ENCODE measurements at regions not wholly inside any gene's neighbourhood (a gene's known extent, or its start where the extent isn't known, plus 50 kb on each side); places are given as distances from the start of the nearest gene placed in this dataset.

DNA sequence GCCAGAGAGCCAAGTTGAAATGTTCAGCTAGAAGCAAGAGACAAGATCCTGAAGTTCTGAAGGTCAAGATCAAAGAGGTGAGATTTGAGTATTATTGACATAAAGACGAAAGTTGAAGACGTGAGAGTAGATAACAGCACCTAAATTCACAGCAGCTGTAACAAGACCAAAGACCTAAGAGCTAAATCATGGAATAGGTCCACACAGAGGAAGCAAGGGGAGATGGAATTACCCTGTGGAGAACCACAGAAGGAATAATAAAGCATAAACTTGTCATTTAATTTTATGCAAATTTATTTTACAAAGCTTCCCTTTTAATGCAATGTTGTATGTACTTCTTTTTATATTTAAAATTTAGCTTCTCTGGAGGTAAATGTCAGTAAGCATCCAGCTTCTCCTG, 523.7 kb downstream of the NR2F1-AS1 start:
- no peak for DNase-seq (ENCODE audit: low spot score)

DNA sequence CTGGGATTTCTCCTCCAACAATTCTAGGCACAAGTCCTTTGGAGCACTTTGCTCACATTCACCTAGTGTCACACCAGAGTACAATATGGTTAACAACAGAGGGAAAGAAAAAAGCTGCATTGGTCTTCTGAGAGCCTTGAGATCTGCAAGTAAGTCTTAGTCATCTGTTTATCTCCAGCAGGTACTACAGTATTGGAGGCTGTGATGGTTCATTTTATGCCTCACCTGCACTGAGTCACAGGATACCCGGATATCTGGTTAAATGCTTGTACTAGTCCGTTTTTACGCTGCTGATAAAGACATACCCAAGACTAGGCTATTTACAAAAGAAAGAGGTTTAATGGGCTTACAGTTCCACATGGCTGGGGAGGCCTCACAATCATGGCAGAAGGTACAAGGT, 525.0 kb downstream of the NR2F1-AS1 start:
- no peak for DNase-seq (ENCODE audit: low spot score)

DNA sequence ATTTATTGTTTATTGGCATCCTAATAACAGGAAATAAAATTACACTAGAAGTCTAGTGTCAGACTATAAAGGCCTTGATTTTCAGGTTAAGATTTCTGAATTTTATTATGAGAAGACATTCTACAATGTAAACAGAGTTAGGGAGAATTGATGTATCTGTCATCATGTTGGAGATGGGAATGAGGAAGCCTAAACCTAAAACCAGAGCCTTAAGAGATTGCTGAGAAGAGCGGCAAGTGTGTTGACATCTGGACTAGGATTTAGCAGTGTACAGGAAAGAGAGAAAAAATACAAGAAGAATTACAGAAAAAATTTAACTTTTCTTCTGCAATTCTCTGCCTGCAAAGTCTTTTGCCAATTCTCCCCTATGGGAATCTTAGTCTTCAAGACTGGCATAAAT, 525.5 kb downstream of the NR2F1-AS1 start:
- no peak for DNase-seq (ENCODE audit: low spot score)

DNA sequence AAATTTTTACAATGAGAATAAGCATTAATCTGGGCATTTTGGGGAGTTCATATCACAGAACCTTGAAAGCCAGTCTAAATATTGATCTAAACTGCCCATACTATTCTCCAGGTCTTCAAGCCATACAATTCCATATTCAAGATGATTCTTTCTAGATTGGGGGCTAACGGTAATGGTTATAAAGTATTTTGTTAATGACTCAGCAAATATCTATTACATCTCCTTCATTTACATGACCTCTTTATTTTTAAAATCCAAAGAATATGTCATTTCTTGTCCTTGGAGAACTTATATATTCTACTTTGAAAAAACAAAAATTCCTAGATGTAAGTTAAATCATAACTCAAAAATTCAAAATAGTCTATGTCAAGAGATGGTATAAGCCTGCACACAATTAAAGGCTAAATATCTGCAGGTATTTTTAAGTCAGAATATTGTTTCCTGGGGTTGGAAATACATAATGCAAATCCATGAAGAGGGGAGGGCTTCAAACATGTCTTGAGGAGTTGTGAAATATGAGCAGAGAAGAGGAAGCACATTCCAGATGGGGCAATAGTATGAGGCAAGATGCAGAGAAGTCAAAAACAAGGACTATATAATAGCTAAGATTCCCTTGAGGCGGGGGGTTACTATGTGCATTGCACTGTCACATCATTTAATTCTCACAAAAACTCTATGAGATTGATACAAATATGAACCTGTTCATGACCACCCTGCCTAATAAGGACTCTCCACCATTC, 526.4 kb downstream of the NR2F1-AS1 start:
- no peak for DNase-seq (ENCODE audit: low spot score)

DNA sequence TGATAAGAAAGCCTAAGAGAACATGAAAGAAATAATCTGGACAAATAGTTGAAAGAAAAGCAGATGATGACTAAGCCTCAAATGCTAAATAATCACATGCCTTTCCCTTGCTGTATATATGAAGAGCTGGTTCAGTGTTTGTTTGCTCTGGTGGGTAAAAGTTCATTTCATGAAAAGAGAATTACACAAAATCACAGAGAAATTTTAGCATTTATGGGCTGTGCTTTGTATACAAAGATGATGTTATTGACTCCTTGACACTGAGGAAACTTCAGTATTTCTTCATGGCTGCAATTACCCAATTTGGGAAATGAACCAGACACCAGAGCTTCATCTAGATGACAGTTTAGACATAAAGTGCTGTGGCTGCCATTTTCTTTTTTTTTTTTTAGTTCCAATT, 527.2 kb downstream of the NR2F1-AS1 start:
- no peak for DNase-seq (ENCODE audit: low spot score)

DNA sequence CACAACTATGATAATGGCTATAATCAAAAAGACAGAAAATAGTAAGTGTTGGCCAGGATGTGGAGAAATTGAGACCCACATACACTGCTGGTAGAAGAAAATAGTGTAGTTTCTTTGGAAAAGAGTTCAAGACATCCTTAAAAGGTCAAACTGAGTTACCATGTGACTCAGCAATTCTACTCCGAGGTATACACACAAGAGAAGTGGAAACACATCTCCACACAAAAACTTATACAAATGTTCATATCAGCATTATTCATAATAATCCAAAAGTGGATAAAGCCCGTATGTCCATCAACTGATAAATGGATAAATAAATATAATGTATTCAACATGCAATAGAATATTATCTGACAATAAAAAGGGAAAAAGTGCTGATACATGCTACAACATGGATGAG, 532.2 kb downstream of the NR2F1-AS1 start:
- no peak for DNase-seq (ENCODE audit: low spot score)

DNA sequence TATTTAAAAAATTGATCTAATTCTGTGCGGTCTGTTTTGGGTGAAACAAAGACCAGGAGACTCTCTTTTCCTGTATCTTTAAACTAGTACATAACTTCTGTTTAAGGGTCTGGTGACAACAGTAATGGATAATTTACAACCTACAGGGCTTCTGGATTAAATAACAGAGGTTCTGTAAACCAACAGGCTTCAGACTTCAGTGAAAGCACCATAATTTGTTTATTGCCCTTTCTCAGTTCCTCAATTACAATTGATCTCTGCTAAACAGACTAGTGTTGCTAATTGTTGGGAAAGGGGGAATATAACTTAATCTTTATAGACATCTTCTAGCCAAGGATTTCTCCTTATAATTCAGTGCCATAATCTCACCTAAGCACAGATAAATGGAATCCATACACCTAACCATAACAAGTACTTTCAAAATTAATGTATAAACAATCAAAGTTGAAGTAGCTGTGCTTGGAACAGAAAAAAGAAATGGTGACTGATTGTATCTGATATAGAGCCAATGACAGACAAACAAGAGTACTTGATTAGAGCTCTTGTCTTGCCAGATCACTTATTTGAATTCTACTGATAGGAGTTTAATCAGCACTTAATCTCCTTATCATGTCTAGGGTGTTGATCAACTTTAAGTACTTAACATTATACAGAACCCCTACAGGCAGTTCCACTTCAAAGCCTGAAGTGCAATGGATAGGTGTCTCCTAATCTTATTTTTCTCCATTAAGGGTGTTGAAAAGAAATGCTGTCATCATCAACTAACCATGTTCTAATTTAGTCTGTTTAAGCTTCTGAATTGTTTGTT, 536.0 kb downstream of the NR2F1-AS1 start:
- DNase-seq (ENCODE audit: low spot score): no peak

DNA sequence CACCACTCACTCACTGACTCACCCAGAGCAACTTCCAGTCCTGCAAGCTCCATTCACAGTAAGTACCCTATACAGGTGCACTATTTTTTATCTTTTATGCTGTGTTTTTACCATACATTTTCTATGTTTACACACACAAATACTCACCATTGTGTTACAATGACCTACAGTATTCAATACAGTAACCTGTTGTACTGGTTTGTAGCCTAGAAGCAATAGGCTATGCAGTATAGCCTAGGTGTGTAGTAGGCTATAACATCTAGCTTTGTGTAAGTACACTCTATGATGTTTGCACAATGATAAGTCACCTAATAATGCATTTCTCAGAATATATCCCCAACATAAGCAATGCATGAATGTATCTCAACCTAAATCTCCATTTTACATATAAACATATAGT, 541.1 kb downstream of the NR2F1-AS1 start:
- no peak for DNase-seq (ENCODE audit: low spot score)

DNA sequence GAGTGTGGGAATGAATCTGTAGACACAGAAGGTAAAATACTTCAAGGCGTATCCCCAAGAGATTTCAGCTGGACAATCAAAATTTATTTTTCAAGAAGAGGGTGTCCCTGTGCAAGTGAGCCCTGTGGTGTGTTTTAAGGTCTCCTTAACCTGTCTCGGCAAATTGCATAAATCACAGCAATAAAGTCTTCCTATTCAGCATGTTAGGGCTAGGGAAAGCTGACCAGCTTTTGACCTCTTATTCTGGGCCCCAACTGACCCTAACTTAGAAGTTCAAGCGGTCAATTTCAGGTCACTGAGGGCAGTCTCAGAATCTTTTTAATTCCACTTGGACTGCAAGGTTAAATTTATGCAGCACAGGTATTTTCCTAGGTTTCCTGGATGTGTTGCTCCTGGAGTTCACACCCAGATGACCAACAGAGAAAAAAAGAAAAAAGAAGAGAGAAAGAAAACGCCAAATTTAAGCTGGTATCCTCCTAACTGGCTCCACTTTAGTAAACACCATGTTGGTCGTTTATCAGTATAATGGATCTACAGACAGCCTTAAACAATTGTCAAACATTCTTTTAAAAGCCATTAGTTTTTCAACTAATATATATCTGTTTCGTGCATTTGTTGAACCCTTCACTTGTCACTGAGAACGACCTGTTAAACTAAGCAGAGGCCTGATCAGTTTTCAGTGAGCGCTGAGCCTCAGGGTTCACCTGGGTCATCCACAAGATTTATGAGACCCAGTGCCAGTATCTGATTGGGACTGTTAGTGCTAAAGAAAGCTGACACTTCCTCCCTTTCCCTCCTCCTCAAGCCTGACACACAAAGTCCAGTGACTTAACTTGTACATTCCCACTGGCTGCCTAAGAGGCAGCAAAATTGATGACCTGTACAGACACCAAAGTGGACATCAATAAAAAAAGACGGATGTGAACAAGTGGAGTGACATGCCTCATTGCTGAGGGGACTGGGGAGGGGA, 546.1 kb downstream of the NR2F1-AS1 start:
- no peak for DNase-seq (ENCODE audit: low spot score)

DNA sequence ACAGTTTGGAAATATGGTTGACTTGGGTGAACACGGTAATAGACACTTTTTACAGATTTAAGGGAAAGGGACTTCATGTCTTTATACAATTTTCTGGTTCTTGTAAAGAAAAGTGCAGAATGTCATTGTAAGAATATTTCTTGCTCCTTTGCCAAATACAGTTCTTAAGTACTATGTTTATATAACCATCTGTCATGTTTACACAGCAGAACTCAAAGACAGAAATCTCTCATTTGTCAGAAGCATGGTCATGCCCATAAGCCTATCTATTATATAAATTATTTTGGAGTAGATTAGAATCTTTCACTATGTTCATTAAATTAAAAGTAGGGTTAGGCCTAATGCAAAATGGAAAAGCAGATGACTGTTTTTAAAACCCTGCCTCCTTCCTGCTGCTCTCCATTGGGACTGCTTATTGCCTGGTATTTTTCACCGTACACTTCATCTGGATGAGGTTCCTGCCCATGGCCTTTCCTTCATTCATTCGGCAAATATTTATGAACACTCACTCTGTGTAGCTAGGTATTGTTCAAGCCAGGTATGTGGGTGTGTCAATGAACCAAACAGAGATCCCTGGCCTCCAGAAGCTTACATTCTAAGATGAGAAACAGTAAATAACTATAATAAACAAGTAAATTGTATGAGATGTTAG, 558.1 kb downstream of the NR2F1-AS1 start:
- DNase-seq (ENCODE audit: low spot score): no peak

DNA sequence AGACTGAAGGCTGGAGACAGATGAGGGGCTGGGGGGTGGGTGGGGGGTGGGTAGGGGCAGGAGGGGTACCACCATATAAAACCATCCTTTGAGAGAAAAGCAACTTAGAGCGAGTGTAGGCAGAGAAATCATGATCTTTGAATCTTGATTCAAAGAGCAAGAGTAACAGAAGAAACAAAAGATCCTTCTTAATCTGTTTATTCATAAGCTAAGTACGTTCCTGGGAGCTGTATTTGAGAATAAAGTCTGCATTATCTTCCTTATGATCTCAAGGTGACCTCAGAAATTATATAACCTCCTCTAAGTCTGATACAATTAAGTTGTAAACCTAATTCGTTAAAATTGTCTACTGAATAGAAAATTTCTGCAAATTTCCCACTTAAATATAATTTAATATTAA, 558.8 kb downstream of the NR2F1-AS1 start:
- DNase-seq (ENCODE audit: low spot score): no peak

DNA sequence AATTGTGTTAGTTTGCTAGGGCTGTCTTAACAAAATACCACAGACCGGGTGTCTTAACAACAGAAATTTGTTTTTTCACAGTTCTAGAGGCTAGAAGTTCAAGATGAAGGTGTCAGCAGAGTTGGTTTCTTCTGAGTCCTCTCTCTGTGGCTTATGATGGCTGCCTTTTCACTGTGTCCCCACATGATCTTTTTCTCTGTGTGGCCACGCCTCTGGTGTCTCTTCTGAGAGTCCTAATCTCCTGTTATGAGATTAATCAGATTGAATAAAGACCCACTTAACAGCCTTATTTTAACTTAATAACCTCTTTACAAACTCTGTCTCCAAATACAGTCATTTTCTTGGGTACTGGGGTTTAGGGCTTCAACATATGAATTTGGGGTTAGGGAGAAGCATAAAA, 561.1 kb downstream of the NR2F1-AS1 start:
- DNase-seq (ENCODE audit: low spot score): no peak

DNA sequence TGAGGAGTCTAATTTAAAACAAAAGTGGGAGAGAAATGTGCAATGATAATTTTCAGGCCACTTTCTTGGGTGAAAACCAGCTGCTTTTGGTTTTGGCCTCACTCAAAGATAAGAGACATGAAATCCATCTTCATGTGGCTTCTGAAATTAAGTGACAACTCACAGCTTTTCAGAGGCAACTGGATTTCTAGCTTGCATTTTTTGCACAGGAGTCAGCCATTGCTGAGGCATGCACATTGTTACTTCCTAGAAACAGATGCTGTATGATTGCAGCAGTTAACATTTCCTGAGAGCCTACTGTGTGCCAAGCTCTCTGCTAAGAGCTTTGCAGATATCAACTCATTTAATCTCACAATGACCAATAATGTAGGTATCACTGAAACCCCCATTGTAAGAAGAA, 562.6 kb downstream of the NR2F1-AS1 start:
- DNase-seq (ENCODE audit: low spot score): no peak

DNA sequence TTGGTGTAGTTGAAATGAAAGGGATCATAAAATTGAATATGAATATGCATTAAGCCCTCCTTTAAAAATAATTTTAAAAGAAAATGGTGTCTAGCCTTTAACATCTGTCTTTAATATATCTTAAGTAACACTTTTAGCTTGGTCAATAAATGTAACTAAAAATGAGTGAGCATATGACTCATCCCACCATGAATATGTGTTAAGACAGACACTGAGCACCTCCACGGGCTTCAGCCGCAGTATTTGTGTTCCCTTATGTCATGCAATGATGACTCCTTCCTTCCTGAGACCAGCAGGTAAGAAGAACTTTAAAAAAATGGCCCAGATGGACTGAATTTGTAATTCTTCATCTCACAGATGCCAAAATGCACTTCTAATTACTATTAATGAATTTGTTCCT, 563.2 kb downstream of the NR2F1-AS1 start:
- no peak for DNase-seq (ENCODE audit: low spot score)

DNA sequence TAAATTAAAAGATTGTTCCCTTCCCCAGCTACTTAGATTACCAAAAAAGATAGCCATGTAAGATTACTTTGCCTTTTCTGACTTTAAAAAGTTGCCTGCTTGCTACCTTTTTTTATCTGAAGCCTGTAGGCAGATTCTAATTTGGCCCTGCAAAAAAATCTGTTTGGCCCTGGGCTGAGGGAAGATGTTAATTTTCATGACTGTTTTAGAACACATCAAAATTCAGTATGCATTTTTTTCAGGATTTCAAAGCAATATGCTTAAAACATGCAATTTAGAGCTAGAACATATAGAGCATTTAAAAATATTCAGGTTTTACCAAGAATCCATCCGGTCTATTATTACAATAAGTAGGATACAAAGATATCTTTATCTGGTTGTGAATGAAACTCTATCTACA, 563.6 kb downstream of the NR2F1-AS1 start:
- no peak for DNase-seq (ENCODE audit: low spot score)

DNA sequence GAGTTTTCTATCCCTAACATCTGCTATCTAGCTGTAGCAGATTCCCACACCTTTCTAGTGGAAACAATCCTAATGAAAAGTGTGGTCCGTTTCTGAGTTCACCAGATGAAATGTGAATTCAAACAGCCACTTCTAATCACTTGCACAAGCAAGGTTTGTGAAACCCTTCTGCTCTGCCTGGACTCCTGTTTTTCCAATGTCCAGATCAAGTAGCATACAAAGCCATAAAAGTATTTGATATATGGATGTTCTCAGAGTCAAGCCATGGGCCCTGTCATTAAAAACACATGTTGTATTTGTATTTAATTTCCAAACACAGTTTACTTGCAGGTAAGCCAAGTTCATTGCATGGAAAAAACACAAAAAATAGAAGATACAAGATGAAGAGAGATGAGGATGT, 570.4 kb downstream of the NR2F1-AS1 start:
- no peak for DNase-seq (ENCODE audit: low spot score)

DNA sequence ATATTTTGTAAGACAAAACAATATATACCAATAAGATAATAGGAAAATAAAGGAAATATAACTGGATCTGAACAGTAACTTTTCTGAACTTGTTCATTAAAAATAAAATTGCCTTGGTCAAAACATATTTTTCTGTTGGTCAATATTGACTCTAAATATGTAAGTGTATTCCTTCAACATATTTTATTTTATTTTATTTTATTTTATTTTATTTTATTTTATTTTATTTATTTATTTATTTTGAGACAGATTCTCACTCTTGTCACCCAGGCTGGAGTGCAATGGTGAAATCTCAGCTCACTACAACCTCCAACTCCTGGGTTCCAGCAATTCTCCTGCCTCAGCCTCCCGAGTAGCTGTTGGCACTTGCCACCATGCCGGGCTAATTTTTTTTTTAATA, 571.0 kb downstream of the NR2F1-AS1 start:
- no peak for DNase-seq (ENCODE audit: low spot score)

DNA sequence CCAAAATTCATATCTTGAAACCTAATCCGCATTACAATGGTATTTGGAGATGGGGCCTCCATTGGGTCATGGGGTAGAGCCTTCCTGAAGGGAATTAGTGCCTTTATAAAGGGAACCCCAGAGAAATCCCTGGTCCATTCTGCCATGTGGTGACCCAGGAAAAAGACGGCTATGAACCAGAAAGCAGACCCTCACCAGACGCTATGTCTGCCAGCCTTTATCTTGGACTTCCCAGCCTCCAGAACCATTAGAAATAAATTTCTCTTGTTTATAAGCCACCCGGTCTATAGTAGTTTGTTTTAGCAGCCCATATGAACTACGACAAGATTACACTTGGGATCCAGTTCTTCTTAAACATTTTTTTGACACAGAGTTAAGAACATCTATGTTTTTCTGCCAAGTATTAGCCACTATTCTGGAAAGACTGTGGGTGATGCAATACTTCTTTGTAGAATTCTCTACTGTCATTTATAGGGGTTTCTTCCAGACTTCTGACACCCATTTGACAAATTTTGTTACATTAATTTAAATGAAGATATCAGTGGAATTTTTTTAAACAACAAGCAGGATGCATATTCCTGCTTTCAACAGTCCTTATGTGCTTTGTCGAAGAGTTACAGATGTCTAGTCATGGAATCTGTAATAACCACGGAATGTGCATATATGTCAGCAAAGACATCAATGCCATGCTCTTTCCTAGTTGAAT, 572.4 kb downstream of the NR2F1-AS1 start:
- no peak for DNase-seq (ENCODE audit: low spot score)

DNA sequence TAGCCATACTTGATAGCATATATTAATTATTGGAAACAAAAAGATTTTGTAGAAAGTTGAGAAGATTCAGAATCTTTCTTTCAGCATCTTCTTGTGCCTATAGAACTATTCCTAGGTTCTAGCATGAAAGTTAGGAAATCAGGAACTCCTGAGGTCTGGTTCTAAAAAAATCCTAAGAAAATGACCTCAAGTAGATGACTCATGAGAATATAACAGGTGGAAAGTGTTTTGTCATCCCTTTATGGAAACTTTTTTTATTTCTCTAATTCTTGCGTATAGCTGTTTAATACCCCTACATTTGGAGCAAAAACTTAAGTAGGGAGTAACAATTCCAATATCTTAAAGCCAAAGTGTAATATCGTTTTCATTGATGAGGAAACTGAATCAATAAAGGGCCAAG, 574.1 kb downstream of the NR2F1-AS1 start:
- DNase-seq (ENCODE audit: low spot score): no peak

DNA sequence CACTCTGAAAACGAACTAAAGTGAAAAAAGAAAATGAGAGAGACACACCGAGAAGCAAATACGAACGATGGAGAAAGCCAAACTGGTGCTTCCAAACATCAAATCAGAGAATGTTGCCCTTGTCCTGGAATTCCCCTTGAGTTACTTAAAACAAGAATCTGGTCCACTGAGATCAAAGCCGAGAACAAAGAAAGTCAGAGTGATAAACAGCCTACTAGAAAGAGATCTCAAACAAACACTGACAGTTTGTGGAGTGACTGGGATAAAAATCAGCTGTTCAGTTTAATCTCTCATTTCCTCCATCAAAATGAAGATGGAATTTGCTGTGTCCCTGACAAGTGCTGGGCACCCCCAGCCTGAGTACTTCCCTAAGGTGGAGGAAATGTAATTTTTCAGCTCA, 582.6 kb downstream of the NR2F1-AS1 start:
- DNase-seq (ENCODE audit: low spot score): no peak

DNA sequence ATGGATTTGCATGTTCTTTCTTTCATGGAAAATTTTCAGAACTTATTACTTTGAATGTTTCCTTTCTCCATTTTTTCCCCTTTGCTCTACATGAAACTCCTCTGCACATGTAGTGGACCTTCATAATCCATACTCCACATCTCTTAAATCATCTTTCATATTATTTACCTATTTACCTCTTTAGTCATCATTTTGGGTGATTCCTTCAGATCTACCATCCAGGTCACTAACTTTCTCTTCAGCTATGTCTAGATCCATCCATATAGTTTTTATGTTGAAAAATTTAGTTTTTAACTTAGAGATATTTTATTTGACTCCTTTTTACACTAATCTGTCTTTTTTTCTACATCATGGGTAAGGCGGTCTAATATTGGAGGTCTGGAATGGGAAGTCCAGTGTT, 586.6 kb downstream of the NR2F1-AS1 start:
- DNase-seq (ENCODE audit: low spot score): no peak

Data from iPS-NIHi11 (cell line).